OCI-LY7 (cell line): ENCODE measurements at regions not wholly inside any gene's neighbourhood (a gene's known extent, or its start where the extent isn't known, plus 50 kb on each side); places are given as distances from the start of the nearest gene placed in this dataset.

Experiments
- CTCF ChIP-seq: fragments of 200-600 bp; sonication (generic); conservative IDR thresholded peaks from 2 replicates; pipeline ENCODE4 v1.5.1; 2014; ENCODE audit warnings: mild to moderate bottlenecking, antibody characterized with exemption, low read length, moderate library complexity, mixed read lengths
- EZH2phosphoT487 ChIP-seq: fragments of 200-600 bp; sonication (generic); IDR thresholded peaks from 2 replicates; pipeline ENCODE4 v1.6.1; 2018; ENCODE audit warnings: low read depth, borderline replicate concordance, mild to moderate bottlenecking, mixed run types, antibody characterized with exemption, low read length, moderate library complexity, mixed read lengths

GRCh38 chr4:186819342-186820086, 95.9 kb upstream of the FAT1 start:
- no peak for TF ChIP-seq CTCF
- TF ChIP-seq EZH2phosphoT487, result no peak
